ENCODE measurements at regions not wholly inside any gene's neighbourhood (a gene's known extent, or its start where the extent isn't known, plus 50 kb on each side); places are given as distances from the start of the nearest gene placed in this dataset.
"Not testable (repeated sequence)": the region's sequence is repeated elsewhere in the genome, so short reads cannot be mapped to it uniquely, and the experiment has no call there.

- FAIRE-seq: no peak
These were observed 242.5 kb upstream of the TBL1XR1 start for GRCh38 chr3:177439694-177440269.

DNA sequence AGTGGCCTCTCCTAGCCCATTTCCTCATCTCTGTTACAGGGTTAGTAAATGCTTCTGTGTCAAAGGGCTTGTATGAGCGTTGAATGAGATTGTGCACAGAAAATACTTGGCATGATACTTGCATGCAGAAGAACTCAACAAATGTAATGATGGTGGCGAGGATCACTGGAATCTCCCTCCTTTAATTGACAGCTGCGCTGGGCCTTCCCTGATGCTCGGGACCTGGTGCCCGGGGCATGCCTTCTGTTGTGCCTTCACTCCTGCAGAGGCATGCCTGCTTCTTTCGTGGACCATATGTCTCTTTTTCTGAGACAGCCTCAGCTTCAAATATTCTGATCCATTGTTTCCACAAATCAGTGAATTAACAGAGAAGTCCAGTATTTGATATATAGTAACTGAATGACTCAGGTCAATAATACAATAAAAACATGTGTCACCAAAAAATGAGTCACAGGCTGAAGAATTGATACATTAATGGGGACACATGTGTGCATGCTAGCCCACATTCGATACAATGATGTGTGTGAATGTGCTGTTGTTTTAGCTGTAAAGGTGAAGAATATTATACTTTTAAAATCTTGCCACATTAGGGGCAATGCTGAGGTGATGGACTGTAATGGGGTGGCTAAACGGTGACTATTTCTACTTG lies 243.3 kb upstream of the TBL1XR1 start:
- FAIRE-seq: no peak

DNA sequence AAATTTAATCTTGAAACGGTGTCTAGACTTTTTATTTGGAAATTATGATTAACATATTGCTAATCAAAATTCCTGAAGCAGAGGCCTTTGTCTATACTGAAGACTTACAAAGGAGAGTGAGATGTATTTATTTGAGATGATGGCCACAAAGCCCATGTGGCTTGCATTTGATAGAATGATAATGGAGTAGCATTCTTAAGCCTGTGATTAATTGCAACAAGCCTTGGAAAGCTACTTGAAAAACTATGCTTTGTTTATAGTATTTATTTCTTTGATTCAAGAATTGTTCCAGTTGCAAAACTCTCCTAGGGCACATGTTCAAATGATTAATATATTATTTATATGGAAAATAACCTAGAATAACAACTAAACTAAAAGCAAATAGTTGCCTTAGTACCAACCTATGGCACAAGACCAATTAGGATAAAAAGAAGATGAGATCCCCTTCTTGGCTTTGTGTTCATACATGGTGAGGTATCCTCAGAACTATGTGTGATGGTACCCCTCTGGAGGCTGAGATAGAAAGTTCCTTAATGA lies 244.1 kb upstream of the TBL1XR1 start:
- no peak for FAIRE-seq

GRCh38 chr3:177441813-177442646 lies 244.7 kb upstream of the TBL1XR1 start:
- no peak for FAIRE-seq

- FAIRE-seq: no peak
These were observed 246.2 kb upstream of the TBL1XR1 start for GRCh38 chr3:177443469-177443868.

- no peak for FAIRE-seq
These were observed 247.4 kb upstream of the TBL1XR1 start for GRCh38 chr3:177444696-177445095.

- no peak for FAIRE-seq
These were observed 248.3 kb upstream of the TBL1XR1 start for GRCh38 chr3:177445549-177445948.

DNA sequence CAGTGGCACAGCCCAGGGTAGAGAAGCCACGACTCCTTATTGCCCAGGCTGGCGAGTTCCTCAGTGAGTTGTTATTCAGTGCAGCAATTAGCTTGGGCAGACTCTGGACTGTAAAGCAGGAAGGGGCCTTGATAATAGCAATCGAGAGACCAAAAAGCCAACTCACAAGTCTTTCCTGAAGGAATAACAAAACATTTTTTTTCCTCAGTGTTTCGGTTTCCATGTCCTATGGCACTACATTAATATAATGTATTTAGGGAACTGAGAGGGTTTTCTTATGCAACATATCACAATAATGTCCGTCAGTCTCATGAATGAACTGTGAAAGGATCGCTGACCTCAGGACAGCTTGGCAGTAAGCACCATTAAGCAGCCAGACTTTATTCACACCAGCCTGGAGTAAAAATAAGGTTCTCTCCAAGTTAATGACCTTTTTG lies 248.9 kb upstream of the TBL1XR1 start:
- FAIRE-seq: no peak

DNA sequence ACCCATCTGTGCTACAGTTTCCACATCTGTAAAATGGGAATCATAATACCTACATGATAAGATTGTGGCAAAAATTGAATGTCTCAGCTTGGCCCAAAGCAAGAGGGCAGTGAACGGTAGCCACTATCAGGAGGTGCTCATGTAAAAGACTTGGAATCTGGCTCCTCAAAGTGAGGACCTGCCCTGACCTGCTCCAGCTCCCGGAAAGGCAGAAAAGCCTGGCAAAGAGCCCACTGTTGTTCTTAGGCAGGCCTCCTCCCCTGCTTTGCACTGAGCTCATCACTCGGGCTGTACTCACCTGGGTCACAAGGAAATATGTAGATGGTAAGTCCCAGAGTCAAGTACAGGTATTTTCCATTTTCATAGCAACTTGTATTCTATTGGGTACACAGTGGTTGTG lies 250.7 kb upstream of the TBL1XR1 start:
- FAIRE-seq: no peak

DNA sequence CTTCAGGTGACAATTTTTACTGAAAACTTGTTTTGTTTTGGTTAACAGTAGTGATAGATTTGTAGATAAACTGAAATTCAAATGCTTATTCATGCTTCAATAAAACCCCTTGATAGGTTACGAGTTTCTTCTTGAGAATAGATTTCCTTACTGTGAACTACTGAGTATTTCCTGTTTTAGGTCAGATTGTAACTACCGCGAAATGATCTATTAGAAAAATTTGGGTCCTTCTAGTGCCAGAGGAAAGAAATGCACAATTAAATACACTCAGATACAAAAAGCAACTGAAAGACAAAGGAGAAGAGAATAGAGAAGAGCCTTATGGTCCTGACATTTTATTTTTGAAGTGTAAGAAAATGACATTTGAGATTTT lies 251.7 kb upstream of the TBL1XR1 start:
- FAIRE-seq: no peak

DNA sequence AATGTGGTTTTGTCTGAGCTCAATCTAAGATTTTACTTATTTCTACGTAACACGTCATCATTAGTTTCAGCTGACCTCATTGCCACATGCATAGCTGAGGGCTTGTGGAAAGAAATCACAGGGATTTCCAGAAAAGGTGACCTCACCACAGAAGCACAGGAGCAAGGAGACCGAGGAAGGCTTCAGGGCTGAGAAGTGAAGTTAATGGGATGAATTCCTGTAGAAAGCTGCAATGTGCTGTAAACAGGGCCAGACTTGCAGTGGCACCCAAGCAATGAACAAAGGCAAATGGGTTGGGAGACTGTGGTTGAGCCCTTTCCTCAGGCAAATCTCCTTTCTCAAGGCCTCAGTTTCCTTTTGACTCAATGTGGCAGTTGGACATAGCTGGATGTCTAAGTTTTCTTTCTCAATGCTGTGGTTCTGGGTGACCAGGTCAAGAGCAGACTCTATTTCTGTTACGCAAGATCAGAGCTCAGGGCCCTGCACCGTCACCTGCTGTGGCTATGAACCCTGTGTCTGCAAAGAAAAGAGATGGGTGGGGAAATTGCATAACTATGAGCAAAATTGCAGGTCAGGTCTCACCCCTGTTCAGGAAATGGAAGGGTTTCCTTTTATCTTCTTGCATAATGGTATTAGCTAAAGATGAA lies 252.2 kb upstream of the TBL1XR1 start:
- FAIRE-seq: no peak

GRCh38 chr3:177451301-177451750 lies 254.0 kb upstream of the TBL1XR1 start:
- FAIRE-seq: no peak

DNA sequence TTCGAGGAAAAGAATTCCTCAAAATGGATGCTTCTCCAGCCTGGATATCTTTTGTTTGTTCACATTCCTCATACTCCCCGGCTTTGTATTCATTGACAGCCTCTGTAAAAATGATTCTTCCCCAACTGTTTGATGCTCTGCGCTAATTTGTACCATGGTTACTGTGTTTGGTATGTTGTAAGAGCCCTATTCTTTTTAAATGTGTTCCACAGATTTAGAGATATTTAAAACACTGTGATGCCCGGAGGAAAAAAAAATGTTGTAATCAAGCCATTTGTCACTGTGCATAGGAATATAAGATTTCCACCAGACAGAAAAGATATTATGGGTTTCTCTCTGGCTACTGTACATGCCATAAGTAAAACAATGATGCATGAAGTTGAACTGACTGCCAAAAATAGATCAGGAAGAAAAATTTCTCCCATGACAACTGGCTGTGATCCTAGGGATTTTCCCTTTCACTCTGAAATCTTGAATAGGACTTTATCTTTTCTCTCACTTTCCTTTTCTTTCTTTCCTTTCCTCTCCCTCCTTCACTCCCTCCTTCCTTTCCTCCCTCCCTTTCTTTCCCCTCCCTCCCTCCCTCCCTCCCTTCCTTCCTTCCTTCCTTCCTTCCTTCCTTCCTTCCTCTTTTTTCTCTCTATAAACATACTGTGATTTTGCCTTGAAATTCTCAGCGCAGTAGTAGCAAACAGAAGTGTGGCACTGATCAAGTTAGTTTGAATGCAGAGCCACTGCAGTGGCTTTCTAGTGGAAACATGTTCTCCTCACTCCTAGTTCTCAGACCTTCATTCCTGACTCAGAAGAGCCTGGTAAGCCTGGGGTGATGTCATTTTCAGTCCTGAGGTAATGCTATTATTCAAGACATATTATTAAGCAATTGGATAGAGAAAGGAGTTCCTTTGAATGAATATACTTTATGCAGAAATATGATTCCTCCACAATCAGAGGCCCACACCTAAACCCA lies 254.9 kb upstream of the TBL1XR1 start:
- no peak for FAIRE-seq

DNA sequence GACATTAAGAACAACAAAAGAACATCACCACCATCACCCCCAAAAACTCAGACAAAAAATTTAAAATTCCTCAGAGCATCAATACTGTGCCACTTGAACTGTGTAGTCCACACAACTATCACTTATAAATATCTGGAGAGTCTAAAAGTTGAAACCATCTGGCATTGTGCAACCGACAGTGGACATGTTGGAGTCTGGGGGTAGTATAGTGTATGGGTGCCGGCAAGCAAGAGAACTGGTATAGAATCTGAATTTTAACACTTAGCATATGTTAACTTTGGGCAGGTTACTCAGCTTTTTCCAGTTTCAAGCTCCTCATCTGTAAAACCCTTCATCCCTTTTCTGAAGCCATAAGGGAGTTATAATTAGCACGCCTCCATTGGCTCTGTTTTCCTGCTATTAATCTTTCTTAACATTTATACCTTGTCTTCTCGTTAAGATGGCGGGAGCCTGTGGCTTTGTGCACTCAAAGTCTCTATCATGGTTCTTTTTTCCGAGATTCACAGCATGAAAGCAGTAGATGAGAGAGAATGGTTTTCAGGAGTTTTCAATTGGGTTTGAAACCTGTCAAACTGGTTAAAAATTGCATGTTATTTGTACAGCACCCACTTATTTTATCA lies 255.7 kb upstream of the TBL1XR1 start:
- no peak for FAIRE-seq

GRCh38 chr3:177453451-177453844 lies 256.2 kb upstream of the TBL1XR1 start:
- no peak for FAIRE-seq

- not testable (repeated sequence) for FAIRE-seq
These were observed 259.9 kb upstream of the TBL1XR1 start for GRCh38 chr3:177457204-177457603.

GRCh38 chr3:177459401-177459800 lies 262.1 kb upstream of the TBL1XR1 start:
- no peak for FAIRE-seq

DNA sequence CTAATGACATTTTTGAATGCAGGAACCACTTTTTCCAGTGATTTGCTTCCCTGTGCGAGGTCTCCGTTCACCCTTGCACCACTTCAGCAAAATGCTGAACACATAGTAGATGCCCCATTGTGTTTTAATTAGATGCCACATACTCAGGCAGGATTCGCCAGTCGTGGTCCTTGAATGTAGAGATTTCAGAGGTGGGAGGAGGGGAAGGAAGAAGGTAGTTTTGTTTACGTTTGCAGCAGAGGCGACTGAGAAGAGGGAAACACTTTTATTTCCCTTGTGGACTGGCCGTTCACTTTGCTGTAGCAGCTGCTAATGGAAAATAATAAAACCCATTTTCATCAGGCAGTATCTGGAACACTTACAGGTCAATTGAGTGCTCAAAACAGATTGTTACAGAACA lies 262.8 kb upstream of the TBL1XR1 start:
- no peak for FAIRE-seq

GRCh38 chr3:177461765-177462164 lies 264.5 kb upstream of the TBL1XR1 start:
- no peak for FAIRE-seq

GRCh38 chr3:177463341-177463740 lies 266.1 kb upstream of the TBL1XR1 start:
- not testable (repeated sequence) for FAIRE-seq

- FAIRE-seq: no peak
These were observed 266.6 kb upstream of the TBL1XR1 start for GRCh38 chr3:177463863-177464262.
